C1 segment of cervical spinal cord (tissue), 14 donors: ENCODE measurements at regions not wholly inside any gene's neighbourhood (a gene's known extent, or its start where the extent isn't known, plus 50 kb on each side); places are given as distances from the start of the nearest gene placed in this dataset.
A peak's percentile ranks its signal among the peaks of the same experiment; 100 is the strongest.

Experiments used
- DNase-seq, 14 donors: peaks; one replicate each; lab custom pipeline; 2025; lab: John Stamatoyannopoulos, UW

DNA sequence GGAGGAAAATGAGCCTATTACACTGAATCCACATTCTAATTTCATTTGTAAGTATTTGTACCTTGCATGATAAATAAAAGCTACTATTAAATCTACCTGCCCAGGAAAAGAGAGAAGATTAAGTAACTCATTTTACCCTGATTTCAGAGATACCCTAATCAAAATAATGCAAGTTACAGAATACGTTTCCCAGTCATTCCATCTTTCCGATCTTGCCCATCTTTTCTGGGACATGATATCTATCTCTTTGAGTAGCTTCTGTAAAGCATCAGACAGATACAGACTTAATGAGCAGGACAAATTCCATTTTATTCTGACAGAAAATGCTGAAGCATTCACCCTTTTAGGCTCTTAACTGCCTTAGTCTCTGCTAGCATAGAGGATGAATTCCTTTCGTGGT lies 56.6 kb downstream of the SPRY2 start:
- DNase-seq, result no peak

DNA sequence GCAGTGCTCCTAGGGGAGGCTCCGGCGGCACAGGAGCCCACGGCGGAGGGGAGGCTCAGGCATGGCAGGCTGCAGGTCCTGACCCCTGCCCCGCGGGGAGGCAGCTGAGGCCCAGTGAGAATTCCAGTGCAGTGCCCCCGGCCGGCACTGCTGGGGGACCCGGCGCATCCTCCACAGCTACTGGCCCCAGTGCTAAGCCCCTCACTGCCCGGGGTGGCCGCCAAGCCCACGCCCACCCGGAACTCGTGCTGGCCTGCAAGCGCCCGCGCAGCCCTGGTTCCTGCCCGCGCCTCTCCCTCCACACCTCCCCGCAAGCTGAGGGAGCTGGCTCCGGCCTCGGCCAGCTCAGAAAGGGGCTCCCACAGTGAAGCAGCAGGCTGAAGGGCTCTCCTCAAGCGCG lies 62.2 kb downstream of the SPRY2 start:
- DNase-seq, result no peak

DNA sequence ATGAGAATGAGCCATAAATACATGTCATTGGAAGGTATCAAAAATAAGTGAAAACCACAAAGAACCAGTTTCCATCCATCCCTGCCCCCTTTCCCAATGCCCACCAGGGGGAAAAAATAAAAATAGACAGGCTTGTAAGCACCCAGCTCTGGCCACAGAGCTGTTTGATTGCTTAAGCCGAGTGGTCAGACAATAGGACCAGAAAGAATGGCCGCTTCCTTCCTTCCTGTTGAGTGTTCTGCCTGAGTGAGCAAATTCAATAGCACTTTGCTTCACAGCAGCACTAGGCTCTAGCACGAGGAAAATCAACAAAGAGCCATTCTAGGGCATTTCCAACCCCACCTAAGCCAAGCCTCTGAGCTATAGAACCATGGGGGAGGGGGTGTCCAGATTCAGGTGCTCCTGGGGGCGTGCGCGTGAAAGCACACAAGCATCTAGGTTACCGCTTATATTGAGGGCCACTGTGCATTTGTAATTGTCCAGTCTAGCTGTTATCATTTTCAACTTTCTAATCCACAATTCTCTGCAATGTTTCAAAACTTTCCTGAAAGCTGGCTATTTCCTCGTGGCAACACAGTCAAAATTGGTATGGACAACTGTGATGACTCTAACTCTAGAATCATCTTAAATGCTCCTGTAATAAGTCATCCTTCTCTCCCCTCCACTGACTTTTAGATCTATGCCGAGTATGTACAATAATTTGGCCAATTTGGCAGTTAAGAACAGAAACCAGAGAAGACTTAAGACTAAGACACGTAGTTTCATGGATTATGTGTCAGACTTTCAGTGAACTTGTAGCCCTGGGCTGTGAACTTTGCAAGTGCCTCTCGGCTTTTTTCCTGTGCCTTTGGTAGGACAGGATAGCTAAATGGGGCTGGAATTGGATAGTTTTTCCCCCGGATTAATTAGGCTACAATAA lies 64.3 kb downstream of the SPRY2 start:
- DNase-seq, result peak in 11 of 14 donors; percentile 2 to 50 (median 37)

DNA sequence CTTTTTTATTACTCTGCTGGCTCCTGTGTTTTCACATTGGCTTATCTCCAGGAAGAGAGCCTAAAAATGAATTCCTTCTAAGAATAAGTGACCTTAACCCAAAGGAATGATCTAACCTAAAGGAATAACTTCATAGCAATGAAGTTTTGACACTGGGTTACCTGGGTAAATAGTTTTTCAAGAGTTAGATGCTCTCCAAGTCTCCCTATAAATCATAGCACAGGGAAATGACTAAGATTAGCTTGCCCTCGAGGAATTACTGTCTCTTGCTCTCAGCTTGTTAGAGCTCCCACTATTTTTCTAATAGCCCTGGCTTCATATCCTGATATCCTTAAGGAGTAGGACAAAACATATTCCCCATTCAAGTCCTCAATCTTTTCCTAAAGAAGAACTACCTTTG lies 66.3 kb downstream of the SPRY2 start:
- DNase-seq, result no peak

DNA sequence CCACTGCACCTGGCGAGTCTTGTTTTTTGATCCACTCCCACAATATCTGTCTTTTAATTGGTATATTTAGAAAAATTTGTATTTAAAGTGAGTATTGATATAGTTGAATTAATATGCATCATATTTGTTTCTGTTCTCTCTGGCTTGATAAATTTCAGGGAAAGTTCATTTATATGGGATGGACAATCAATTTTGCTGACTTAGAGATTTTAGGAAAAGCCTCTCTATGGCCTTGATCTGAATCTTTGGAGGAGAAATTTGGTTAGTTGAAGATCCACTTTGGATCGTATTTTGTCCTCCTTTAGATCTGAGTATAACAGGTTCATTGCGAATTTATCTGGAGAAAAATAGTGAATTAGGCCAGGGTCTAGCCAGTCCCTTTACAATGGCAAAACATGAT lies 67.2 kb downstream of the SPRY2 start:
- DNase-seq, result no peak

DNA sequence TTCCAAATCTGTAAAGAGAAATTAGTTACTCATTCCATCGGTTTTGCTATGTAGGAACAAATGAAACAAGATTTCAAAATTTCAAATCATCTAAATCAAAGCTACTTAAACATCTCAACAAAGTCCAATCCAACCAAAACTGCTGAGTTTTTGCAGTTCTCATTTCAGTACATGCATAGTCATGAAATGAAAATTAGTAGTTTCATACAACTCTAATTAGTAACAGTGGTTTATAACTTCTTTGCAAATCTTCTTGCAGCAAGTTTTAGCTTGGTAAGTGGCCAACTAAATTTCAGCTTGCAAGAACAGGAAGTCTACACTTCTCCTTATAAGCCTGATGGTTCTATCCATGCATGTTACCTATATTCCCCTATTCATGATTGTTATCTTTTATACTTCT lies 75.6 kb downstream of the SPRY2 start:
- no peak for DNase-seq

DNA sequence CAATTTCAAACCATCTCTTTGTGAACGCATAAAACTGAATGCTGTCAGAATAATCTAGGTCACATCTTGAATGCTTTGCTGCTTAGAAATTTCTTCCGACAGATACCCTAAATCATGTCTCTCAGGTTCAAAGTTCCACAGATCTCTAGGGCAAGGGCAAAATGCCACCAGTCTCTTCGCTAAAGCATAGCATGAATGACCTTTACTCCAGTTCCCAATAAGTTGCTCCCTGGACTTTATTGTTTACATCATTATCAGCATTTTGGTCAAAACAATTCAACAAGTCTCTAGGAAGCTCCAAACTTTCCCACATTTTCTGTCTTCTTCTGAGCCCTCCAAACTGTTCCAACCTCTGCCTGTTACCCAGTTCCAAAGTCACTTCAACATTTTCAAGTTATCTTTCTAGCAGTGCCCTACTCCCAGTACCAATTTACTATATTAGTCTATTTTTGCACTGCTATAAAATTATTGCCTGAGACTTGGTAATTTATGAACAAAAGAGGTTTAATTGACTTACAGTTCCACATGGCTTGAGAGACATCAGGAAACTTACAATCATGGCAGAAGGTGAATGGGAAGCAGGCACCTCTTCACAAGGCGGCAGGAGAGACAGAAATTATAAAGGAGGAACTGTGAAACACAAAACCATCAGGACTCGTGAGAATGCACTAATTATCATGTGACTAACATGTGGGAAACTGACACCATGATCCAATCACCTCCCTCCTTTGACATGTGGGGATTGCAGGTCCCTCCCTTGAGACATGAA lies 77.0 kb downstream of the SPRY2 start:
- DNase-seq, result no peak

DNA sequence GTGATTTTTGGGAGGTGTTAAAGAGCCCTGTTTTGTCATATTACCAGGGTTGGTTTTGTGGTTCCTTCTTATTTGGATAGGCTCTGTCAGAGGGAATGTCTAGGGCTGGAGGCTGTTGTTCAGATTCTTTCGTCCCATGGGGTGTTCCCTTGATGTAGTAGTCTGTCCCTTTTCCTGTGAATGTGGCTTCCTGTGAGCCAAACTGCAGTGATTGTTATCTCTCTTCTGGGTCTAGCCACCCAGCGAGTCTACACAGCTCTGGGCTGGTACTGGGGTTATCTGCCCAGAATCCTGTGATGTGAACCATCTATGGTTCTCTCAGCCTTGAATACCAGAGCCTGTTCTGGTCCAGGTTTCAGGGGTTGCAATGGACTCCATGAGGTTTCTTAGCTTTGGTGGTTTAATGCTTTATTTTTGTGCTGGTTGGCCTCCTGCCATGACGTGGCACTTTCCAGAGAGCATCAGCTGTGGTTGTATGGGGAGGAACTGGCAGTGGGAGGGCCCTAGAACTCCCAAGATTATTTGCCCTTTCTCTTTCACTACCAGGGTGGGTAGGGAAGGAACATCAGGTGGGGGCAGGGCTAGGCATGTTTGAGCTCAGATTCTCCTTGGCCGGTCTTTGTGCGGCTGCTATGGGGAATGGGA lies 78.8 kb downstream of the SPRY2 start:
- no peak for DNase-seq

- DNase-seq, result no peak
Observed at GRCh38 chr13:80259159-80259558, 81.8 kb downstream of the SPRY2 start.

DNA sequence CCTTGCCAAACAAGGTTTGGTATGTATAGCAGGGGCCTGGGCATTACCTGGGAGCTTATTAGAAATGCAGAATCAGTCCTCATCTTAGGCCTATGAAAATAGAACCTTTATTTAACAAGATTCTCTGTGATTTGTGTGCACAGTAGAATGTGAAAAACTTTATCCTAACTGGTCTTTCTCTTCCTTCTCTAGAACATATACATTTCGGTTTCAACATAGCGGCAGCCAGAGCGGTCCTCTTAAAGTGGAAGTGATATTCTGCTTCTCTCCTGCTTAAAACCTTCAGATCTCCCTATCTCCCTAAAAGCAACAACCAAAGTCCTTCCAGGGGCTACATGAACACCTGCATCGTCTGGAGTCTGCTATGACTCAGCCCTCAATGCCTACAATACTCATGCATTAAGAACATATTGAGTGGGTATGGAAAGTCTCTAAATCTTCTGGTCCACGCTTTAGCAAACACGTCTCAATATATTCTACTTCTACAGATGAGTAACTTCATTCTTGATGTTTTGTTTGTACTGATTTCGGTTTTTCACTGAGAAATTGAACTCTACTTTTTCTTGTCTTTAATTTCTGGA lies 84.5 kb downstream of the SPRY2 start:
- no peak for DNase-seq

GRCh38 chr13:80255946-80256345 lies 85.0 kb downstream of the SPRY2 start:
- no peak for DNase-seq

DNA sequence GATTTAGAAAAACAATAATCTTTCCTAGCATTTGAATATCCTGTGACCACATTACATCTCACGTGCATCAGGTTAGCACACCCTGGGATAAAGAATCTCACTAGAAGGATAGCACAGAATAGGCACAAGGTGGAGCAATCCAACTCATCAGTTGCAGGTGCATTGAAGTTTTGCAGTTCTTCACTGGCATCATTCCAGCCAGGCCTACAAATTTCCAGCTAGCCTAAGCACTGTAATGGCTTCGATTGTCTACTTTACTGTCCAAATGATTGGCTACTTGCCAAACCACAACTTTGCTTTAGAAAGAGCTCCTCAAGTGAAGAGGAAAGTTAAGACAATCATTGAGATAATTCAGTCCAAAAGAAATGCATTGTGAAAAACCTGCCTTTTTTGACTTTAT lies 89.5 kb downstream of the SPRY2 start:
- DNase-seq, result no peak

DNA sequence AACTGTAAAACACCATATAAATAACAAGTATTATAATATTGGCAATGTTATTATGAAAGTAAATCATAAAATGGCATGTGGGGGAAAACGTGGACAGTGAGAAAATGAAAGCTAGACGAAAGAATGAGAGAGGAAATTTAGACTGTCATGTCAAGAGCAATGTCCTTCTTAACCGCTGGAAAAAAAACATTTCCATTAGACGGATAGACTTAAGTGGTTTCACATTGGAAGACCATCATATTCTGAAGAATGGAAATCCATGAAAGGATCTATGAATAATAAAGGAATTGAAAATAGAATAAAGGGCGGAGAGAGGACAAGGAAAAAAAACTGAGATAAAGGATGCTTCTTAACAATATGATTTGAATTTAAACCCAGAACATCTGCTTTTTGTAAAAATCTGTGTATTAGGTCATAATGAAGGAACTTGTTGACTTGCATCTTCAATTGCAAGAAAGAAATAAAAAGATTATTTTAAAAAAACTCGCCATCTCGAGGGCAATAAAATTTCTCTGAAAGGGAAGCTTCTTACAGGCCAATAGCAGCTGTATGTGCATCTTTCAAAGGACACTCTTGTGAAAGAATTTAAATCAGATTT lies 90.6 kb downstream of the SPRY2 start:
- no peak for DNase-seq

DNA sequence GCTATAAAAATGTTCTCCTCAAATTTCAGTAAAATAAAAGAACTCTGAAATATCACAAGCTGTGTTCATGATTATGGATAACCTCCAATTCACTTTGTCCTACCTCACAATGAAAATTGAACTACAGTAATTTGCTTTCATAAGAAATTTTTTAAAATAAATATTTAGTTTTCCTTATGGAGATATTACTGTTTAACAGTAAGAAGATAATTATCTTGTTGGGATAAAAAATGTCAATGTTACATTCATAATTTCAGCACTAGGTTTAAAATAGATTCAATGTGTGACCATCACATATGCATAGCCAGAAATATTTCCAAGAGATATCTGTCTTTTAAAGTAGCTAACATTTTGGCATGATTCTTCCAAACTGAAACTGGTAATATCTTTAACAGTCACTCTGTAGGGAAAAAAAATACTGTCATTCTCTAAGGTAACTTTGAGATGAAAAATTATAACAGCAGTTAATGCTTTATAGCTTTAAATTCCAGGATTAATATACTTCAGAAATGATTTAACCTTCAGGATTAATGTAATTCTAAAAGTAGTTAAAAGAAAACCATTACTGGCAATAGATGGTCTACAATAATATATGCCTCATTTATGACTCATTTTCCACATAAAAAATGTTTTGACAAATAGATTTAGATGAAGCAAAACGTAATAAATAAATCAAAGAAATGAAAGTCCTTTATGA lies 91.3 kb downstream of the SPRY2 start:
- DNase-seq, result no peak

DNA sequence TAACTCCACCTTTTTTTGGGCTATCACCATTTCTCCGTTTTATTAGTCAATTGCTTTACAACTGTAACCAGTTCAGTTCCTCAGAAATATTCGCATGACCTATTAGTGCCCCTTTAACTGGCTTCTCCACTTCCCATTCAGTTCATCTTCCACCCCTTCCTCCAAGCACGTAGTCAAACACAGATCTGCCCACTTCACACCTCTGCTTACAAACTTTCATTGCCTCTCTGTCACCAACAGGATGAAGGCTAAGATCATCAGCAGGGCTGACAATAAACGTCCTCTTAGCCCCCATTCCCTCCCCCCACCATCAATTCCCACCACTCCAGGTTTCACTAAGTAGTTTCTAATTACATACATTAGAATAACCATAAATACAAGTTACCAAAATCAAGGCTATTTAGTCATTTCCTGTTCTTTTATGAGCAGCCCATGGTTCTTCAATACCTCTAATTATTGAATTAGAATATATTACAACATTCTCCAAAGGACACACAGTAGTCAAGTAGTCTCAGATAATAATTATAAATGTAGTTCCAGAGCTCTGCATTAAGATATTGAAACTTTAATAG lies 95.7 kb downstream of the SPRY2 start:
- DNase-seq, result no peak

- DNase-seq, result no peak
Observed at GRCh38 chr13:80244574-80244973, 96.4 kb downstream of the SPRY2 start.

DNA sequence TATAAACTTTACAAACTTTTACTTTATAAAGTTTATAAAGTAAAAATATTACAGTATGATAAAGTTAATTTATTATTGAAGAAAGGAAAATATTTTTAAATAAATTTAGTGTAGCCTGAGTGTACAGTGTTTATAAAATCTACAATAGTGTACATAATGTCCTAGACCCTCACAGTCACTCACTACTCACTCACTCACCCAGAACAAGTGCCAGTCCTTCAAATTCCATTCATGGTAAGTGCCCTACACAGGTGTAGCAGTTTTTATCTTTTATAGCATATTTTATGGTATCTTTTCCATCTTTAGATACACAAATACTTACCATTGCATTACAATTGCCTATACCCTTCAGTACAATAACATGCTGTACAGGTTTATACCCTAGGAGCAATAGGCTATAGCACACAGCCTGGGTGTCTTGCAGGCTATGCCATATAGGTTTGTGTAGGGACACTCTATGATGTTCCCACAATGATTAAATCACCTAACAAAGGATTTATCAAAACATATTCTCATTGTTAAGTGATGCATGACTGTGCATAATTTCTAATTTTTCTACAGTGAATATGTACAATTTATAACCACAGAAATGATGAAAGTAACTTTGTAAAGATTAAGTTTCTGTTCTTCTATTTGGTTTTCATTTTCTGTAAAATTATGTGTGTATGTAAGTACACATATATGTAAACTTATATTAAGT lies 98.0 kb downstream of the SPRY2 start:
- no peak for DNase-seq

GRCh38 chr13:80239571-80240255 lies 101.2 kb downstream of the SPRY2 start:
- no peak for DNase-seq

GRCh38 chr13:80239116-80239515 lies 101.8 kb downstream of the SPRY2 start:
- DNase-seq, result no peak
